Right lobe of liver (tissue), 4 donors: ENCODE measurements at regions not wholly inside any gene's neighbourhood (a gene's known extent, or its start where the extent isn't known, plus 50 kb on each side); places are given as distances from the start of the nearest gene placed in this dataset.

ENCODE experiments used
- CTCF ChIP-seq, 4 donors: fragments of 200-600 bp in 3 of 4; fragments of 450-650 bp in 1 of 4; IDR thresholded peaks; one replicate each; pipeline versions ENCODE4 v1.5.1 to v1.8.0; 2016 to 2022; ENCODE audit warnings: antibody characterized with exemption in 4 of 4, mild to moderate bottlenecking in 2 of 4
- POLR2A ChIP-seq: fragments of 450-650 bp; IDR thresholded peaks from one replicate; pipeline ENCODE4 v1.6.1; 2017; ENCODE audit warnings: antibody characterized with exemption, mild to moderate bottlenecking
- donor health status: DM: no; HTN: no; CAD: no.
- donor health status: DM: no; HTN: no; CAD: no.
- donor health status: DM: no; HTN: yes; CAD: no.

GRCh38 chr12:13613297-13613696 is 368.1 kb downstream of the GRIN2B start:
- TF ChIP-seq CTCF (IDR thresholded peaks at IDR 0.05), result no peak
- no peak for TF ChIP-seq POLR2A
